ENCODE measurements at regions not wholly inside any gene's neighbourhood (a gene's known extent, or its start where the extent isn't known, plus 50 kb on each side); places are given as distances from the start of the nearest gene placed in this dataset.
"Not testable (repeated sequence)": the region's sequence is repeated elsewhere in the genome, so short reads cannot be mapped to it uniquely, and the experiment has no call there.

DNA sequence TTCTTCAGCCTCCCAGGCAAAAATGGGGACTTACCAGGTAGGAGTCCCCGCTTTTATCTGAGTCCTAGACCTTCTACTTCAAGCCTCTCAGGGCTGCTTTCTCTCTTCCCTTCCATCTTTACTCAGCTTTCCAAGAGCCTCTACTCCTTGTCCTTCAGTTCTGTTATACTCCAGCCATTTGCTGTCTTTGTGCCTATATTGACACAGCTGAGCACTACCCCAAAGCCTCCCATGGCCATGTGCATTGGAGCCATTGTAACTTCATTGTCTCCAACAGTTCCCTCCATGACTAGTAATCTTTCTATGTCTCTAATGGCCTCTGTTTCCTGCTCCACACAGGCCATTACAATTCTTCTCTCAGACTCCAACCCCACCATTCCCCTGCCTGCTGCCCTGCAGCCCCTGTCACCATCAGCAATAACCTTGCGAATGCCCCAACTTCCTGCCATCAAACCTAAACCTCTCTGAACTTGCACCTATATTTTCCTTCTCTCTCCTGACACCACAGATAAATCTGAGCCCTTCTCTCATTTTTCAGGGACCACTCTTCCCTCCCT, 77.9 kb upstream of the ADPGK start:
- DNase-seq = no peak

GRCh38 chr15:72859757-72860145, 76.2 kb upstream of the ADPGK start:
- DNase-seq = no peak

- DNase-seq = no peak
These were observed 75.6 kb upstream of the ADPGK start for GRCh38 chr15:72859017-72859756.

GRCh38 chr15:72858205-72858604, 74.6 kb upstream of the ADPGK start:
- no peak for DNase-seq

GRCh38 chr15:72857331-72858063, 73.9 kb upstream of the ADPGK start:
- no peak for DNase-seq

DNA sequence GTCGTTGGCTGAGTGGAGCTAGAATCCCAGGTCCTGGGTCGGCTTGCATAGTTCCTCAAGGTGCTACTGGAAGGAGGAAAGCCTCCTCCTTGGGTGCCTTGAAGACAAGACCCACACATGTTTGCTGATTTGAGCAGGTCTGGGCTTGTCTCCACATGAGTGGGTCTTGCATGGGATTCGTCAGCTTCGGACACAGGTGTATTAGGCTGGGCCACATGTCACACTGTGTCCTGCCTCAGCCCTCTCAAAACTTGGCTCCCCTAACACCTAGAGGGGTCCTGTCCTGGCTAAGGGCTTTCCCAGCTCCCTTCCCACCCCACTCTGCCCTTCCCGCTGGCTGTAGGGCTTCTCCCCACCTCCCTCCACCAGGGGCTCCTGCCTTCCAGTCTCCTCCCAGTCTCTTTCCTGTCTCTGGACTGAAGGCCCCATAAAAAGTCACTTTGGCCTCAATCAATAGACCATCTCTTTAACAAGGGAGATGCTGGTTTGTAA, 73.0 kb upstream of the ADPGK start:
- no peak for DNase-seq

DNA sequence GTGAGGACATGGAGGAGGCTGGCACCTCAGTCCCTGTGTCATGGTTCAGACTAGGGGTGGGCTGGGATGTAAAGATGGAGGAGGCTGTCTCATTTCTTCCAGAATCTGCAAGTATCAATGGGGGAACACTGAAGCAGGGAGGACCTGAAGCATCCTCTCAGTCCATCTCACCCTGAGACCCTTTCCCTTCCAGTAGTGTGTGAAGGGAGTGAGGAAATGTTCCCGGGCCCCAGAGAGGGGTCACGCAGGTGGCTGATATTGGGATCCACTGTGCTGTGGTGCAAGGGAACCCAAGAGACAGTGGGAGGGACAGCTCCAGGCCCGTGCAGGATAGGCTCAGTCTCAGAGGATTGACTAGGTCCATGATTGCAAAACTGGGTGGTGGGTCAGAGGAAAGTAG, 72.2 kb upstream of the ADPGK start:
- no peak for DNase-seq

- no peak for DNase-seq
These were observed 68.7 kb upstream of the ADPGK start for GRCh38 chr15:72852273-72852672.

DNA sequence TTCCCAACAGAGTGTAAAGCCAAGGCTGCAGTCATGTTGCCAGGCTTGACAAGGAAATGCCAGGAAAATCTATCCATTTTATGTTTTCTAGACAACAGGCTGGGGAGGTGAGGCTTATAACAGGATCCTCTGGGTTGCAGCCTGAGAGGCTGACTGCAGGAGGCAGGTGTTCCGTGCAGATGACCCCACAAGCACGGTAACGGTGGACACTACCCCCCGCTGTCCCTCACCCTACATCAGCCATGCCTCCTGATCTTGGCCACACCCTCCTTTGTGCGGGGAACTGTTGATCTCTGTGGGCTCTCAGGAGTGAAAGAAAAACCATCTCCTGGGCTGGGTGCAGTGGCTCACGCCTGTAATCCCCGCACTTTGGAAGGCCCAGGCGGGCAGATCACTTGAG, 68.0 kb upstream of the ADPGK start:
- no peak for DNase-seq

- no peak for DNase-seq
These were observed 67.3 kb upstream of the ADPGK start for GRCh38 chr15:72850833-72851232.

DNA sequence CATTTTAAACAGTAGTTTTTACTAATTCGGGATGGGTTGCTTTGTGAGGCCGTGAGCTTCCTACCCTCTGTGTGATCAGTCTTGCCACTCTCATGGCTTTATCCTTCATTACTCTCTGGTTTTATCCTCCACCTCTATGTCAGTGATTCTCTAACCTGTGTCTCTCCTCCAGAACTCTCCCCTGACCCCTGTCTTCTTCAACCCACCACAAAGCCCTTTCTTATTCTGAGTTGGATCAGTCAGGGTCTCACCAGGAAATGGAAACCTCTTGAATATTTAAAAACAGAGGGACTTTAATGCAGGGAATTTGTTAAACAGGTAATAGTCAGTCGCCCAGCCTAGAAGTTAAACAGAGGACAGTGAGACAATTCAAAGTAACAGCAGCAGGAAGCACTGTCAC, 64.2 kb upstream of the ADPGK start:
- no peak for DNase-seq

GRCh38 chr15:72847033-72847432, 63.5 kb upstream of the ADPGK start:
- no peak for DNase-seq

DNA sequence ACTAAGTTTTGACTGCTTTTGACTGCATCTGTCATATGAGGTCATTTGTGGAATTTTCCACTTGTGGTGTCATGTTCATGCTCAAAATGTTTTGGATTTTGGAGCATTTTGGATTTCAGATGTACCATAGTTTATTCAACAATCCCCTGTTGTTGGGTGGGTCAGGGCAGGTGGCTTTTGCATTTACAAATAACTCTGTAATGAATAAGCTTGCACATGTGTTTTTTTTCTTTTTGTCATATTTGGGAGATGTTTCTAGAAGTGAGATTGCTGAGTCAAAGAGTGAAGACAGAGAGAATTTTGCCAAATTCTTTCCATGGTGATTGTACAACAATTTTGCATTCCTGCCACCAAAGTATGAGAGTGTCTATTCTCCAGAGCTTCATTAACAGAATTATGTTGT, 62.4 kb upstream of the ADPGK start:
- no peak for DNase-seq

DNA sequence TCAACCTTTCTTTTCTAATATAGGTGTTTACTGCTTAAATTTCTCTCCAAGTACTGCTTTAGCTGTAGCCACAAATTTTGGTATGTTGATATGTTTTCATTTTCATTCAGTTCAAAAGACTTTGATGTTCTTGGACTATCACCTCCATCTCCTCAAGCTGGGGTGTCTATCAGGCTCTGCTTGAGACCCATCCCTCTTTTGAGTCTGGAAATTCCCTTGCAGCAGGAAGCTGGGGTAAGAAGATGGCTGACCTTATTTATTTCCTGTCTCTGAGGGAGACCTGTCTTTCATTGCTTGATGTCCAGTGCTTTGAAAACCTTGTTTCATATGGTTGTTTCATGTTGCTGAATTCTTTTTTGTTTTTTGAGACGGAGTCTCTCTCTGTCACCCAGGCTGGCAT, 60.5 kb upstream of the ADPGK start:
- no peak for DNase-seq

GRCh38 chr15:72843340-72843739, 59.8 kb upstream of the ADPGK start:
- not testable (repeated sequence) for DNase-seq

DNA sequence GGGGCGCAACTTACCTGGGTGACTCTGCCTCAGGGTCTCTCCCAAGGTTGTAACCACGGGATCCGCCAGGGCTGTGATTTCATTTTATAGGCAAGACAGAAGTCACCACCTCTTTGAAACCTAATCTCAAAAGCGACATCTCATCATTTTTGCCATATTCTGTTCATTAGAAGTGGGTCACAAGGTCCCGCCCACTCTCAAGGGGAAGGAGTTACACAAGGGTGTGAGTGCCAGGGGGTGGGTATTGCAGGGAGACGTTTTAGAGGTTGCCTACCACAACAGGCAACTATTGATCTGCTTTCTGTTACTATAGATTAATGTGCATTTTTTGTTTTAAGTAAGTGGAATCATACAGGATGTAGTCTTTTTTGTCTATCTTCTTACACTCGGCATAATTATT, 56.6 kb upstream of the ADPGK start:
- no peak for DNase-seq

GRCh38 chr15:72838311-72838731, 54.8 kb upstream of the ADPGK start:
- DNase-seq = no peak

GRCh38 chr15:72836676-72837330, 53.2 kb upstream of the ADPGK start:
- no peak for DNase-seq

GRCh38 chr15:72835294-72835890, 51.8 kb upstream of the ADPGK start:
- DNase-seq = no peak

GRCh38 chr15:72833561-72833960, 50.0 kb upstream of the ADPGK start:
- DNase-seq = no peak
